HFFc6 (cell line): ENCODE measurements at regions not wholly inside any gene's neighbourhood (a gene's known extent, or its start where the extent isn't known, plus 50 kb on each side); places are given as distances from the start of the nearest gene placed in this dataset.

Experiments
- DNase-seq: peaks from one replicate; pipeline ENCODE4 v3.0.0-alpha.2; 2018
- H3K27ac Mint-ChIP-seq: 2 replicates; pipeline ENCODE4 v1.8.0; 2020; ENCODE audit warnings: mild to moderate bottlenecking, mixed read lengths
- H3K27me3 Mint-ChIP-seq: 2 replicates; pipeline ENCODE4 v1.8.0; 2021; ENCODE audit warnings: mild to moderate bottlenecking, moderate library complexity, mixed read lengths; ENCODE audit not compliant: insufficient read depth
- H3K36me3 Mint-ChIP-seq: 2 replicates; pipeline ENCODE4 v1.8.0; 2021; ENCODE audit warnings: low read depth, mixed read lengths
- H3K4me1 Mint-ChIP-seq: 2 replicates; pipeline ENCODE4 v1.8.0; 2020; ENCODE audit warnings: low read depth, mixed read lengths
- H3K4me3 Mint-ChIP-seq: 2 replicates; pipeline ENCODE4 v1.8.0; 2020; ENCODE audit warnings: mild to moderate bottlenecking, moderate library complexity, mixed read lengths
- H3K9me3 Mint-ChIP-seq: 2 replicates; pipeline ENCODE4 v1.8.0; 2020; ENCODE audit warnings: mild to moderate bottlenecking, mixed read lengths
- TF ChIP-seq, protein P1 (sequence below): fragments of 200-600 bp; sonication (generic); IDR thresholded peaks from 2 replicates; pipeline ENCODE4 v1.5.0; 2021; ENCODE audit warnings: antibody characterized with exemption, mild to moderate bottlenecking

GRCh38 chr6:147752689-147753403 is 244.4 kb downstream of the SAMD5 start:
- TF ChIP-seq, protein P1, sequence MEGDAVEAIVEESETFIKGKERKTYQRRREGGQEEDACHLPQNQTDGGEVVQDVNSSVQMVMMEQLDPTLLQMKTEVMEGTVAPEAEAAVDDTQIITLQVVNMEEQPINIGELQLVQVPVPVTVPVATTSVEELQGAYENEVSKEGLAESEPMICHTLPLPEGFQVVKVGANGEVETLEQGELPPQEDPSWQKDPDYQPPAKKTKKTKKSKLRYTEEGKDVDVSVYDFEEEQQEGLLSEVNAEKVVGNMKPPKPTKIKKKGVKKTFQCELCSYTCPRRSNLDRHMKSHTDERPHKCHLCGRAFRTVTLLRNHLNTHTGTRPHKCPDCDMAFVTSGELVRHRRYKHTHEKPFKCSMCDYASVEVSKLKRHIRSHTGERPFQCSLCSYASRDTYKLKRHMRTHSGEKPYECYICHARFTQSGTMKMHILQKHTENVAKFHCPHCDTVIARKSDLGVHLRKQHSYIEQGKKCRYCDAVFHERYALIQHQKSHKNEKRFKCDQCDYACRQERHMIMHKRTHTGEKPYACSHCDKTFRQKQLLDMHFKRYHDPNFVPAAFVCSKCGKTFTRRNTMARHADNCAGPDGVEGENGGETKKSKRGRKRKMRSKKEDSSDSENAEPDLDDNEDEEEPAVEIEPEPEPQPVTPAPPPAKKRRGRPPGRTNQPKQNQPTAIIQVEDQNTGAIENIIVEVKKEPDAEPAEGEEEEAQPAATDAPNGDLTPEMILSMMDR: no peak
- Mint-ChIP-seq H3K27me3 (no peaks in the 10 kb centered on the region; the same call in 1 of the 2 replicates), H3K27ac (no peak overlapping the region), H3K9me3 (peaks cover 28% of the 10 kb centered on the region), H3K4me3 (no peak overlapping the region), H3K36me3 (no peaks in the 10 kb centered on the region), H3K4me1 (no peaks in the 10 kb centered on the region)
- DNase-seq: no peak

GRCh38 chr6:147755999-147756398 is 247.5 kb downstream of the SAMD5 start:
- no peak overlapping the region for H3K4me3 Mint-ChIP-seq
- H3K4me1 Mint-ChIP-seq: no peaks in the 10 kb centered on the region
- H3K27ac Mint-ChIP-seq: no peak overlapping the region
- TF ChIP-seq, protein P1: no peak
- DNase-seq: no peak
- no peaks in the 10 kb centered on the region; the same call in 1 of the 2 replicates for H3K27me3 Mint-ChIP-seq
- no peaks in the 10 kb centered on the region for H3K36me3 Mint-ChIP-seq
- H3K9me3 Mint-ChIP-seq: peaks cover 42% of the 10 kb centered on the region

GRCh38 chr6:147756891-147757290 is 248.4 kb downstream of the SAMD5 start:
- no peaks in the 10 kb centered on the region for H3K4me1 Mint-ChIP-seq
- H3K9me3 Mint-ChIP-seq: peaks cover 37% of the 10 kb centered on the region
- no peak for DNase-seq
- TF ChIP-seq, protein P1: no peak
- H3K4me3 Mint-ChIP-seq: no peak overlapping the region
- H3K36me3 Mint-ChIP-seq: no peaks in the 10 kb centered on the region
- no peaks in the 10 kb centered on the region for H3K27me3 Mint-ChIP-seq
- H3K27ac Mint-ChIP-seq: no peak overlapping the region

DNA sequence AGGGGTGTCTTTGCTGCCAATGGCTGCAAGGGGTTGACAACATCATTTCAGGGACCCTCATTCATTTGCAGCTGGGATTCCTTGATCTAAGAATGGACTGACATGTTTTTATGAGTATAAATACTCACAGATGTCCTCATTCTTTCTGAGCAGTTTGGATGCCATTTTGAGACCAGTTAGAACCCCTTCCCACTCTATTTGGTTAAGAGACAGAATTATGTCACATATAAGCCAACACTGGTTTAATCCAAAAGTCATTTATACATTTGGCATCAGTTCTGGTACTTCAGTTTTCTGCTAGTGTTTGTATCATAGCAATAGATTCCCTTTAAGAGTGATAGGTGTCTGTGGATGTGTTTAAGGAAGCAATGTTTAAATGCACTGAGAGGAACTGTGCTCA is 248.8 kb downstream of the SAMD5 start:
- TF ChIP-seq, protein P1: no peak
- H3K27me3 Mint-ChIP-seq: no peaks in the 10 kb centered on the region
- H3K4me3 Mint-ChIP-seq: no peak overlapping the region
- DNase-seq: no peak
- no peak overlapping the region for H3K27ac Mint-ChIP-seq
- H3K36me3 Mint-ChIP-seq: no peaks in the 10 kb centered on the region
- no peaks in the 10 kb centered on the region for H3K4me1 Mint-ChIP-seq
- H3K9me3 Mint-ChIP-seq: peaks cover 37% of the 10 kb centered on the region

- H3K4me3 Mint-ChIP-seq: no peak overlapping the region
- no peak overlapping the region for H3K27ac Mint-ChIP-seq
- TF ChIP-seq, protein P1: no peak
- peaks cover 37% of the 10 kb centered on the region for H3K9me3 Mint-ChIP-seq
- no peaks in the 10 kb centered on the region for H3K27me3 Mint-ChIP-seq
- H3K4me1 Mint-ChIP-seq: no peaks in the 10 kb centered on the region
- no peaks in the 10 kb centered on the region for H3K36me3 Mint-ChIP-seq
- no peak for DNase-seq
Measured at GRCh38 chr6:147758303-147758702, 249.8 kb downstream of the SAMD5 start.
